ENCODE measurements at regions not wholly inside any gene's neighbourhood (a gene's known extent, or its start where the extent isn't known, plus 50 kb on each side); places are given as distances from the start of the nearest gene placed in this dataset.

GRCh38 chr9:19937121-19937520, 148.3 kb upstream of the SLC24A2 start:
- TF ChIP-seq POLR2A (IDR thresholded peaks at IDR 0.05) (no peak), POLR2AphosphoS5 (IDR thresholded peaks at IDR 0.05) (no peak)

All from stomach (tissue), 4 donors.